Astrocyte (in vitro differentiated cells and primary cell): ENCODE measurements at regions not wholly inside any gene's neighbourhood (a gene's known extent, or its start where the extent isn't known, plus 50 kb on each side); places are given as distances from the start of the nearest gene placed in this dataset.

ENCODE experiments used
- CTCF ChIP-seq: IDR thresholded peaks from 2 replicates; pipeline ENCODE4 v1.5.1; 2011; ENCODE audit warnings: low read depth, mild to moderate bottlenecking, inconsistent platforms, low read length, moderate library complexity; ENCODE audit not compliant: insufficient read depth
- EZH2 ChIP-seq: IDR thresholded peaks from 2 replicates; pipeline ENCODE4 v1.6.1; 2012; ENCODE audit warnings: mild to moderate bottlenecking, low read length, inconsistent platforms; ENCODE audit not compliant: insufficient read depth

- no peak for TF ChIP-seq EZH2
- no peak for TF ChIP-seq CTCF
Observed at GRCh38 chr15:96435841-96436240, 105.3 kb downstream of the NR2F2 start.
